Sigmoid colon (tissue), 6 donors: ENCODE measurements at regions not wholly inside any gene's neighbourhood (a gene's known extent, or its start where the extent isn't known, plus 50 kb on each side); places are given as distances from the start of the nearest gene placed in this dataset.

ENCODE experiments used
- DNase-seq: peaks from one replicate; pipeline ENCODE4 v3.0.0-alpha.2; 2019
- H3K27ac ChIP-seq, 4 donors: fragments of 200-600 bp; sonication (generic); one replicate each; pipeline ENCODE4 v1.5.1; 2016 to 2019; ENCODE audit warnings: mild to moderate bottlenecking in 1 of 4
- H3K27me3 ChIP-seq, 3 donors: fragments of 200-600 bp; sonication (generic); one replicate each; pipeline ENCODE4 v1.5.1; 2019; ENCODE audit warnings: mild to moderate bottlenecking in 1 of 3
- H3K36me3 ChIP-seq, 4 donors: fragments of 200-600 bp; sonication (generic); one replicate each; pipeline ENCODE4 v1.5.1; 2016 to 2019
- H3K4me1 ChIP-seq, 4 donors: fragments of 200-600 bp; sonication (generic); one replicate each; pipeline ENCODE4 v1.5.1; 2017 to 2019
- H3K4me3 ChIP-seq, 4 donors: fragments of 200-600 bp; sonication (generic); one replicate each; pipeline ENCODE4 v1.5.1; 2017 to 2019; ENCODE audit warnings: mild to moderate bottlenecking in 2 of 4, moderate library complexity in 1 of 4
- H3K9me3 ChIP-seq, 4 donors: fragments of 200-600 bp in 3 of 4; sonication (generic) in 3 of 4; one replicate each; pipeline versions ENCODE4 v1.5.1 to v1.6.1; 2013 to 2019
- CTCF ChIP-seq, 4 experiments: fragments of 450-650 bp in 3 of 4; fragments of 200-600 bp in 1 of 4; IDR thresholded peaks; one replicate each; pipeline ENCODE4 v1.5.1; 2016 to 2019; ENCODE audit warnings: antibody characterized with exemption in 4 of 4, mild to moderate bottlenecking in 3 of 4, moderate library complexity in 2 of 4
- EP300 ChIP-seq, 4 donors: sonication (generic); formaldehyde crosslinking; IDR thresholded peaks; one replicate each; pipeline ENCODE4 v1.6.1; 2017; ENCODE audit warnings: antibody characterized with exemption in 4 of 4
- POLR2A ChIP-seq, 2 donors: fragments of 450-650 bp; IDR thresholded peaks; one replicate each; pipeline ENCODE4 v1.6.1; 2016; ENCODE audit warnings: antibody characterized with exemption in 2 of 2, mild to moderate bottlenecking in 2 of 2, moderate library complexity in 2 of 2
- POLR2AphosphoS5 ChIP-seq, 4 donors: sonication (generic); formaldehyde crosslinking; IDR thresholded peaks; one replicate each; pipeline ENCODE4 v1.6.1; 2017; ENCODE audit warnings: antibody characterized with exemption in 4 of 4
- WGBS, 2 donors: extraction: QIAGEN DNeasy Blood & Tissue Kit; methylation state at CpG; one replicate each; pipeline ENCODE4 v1.1.7; 2013; 5-methylcytosine and 5-hydroxymethylcytosine counted together
- intact Hi-C: fragments of 100-400 bp; cut with DNase I; formaldehyde crosslinking; loops from one replicate; pipeline ENCODE4 v1.15.1; 2023
- donor health status: healthy with polysubstance abuse.
- donor health status: healthy.

GRCh38 chr17:79533116-79533515, 77.7 kb downstream of the RBFOX3 start:
- Histone ChIP-seq H3K36me3 (peaks cover 0 to 7% (median 0%) of the 10 kb centered on the region in 4 donors), H3K9me3 (no peaks in the 10 kb centered on the region), H3K4me1 (peaks cover 0 to 29% (median 7%) of the 10 kb centered on the region in 4 donors), H3K27ac (no peak overlapping the region), H3K4me3 (no peak overlapping the region), H3K27me3 (no peaks in the 10 kb centered on the region)
- TF ChIP-seq CTCF (IDR thresholded peaks at IDR 0.05) (no peak), POLR2AphosphoS5 (IDR thresholded peaks at IDR 0.05) (no peak), POLR2A (IDR thresholded peaks at IDR 0.05) (no peak), EP300 (IDR thresholded peaks at IDR 0.05) (no peak)
- 73 to 85% methylated on average over 12 of the region's 12 CpGs for WGBS, 2 donors
- intact Hi-C loops = no loop called here
- DNase-seq = no peak

- TF ChIP-seq POLR2A (IDR thresholded peaks at IDR 0.05) (no peak), CTCF (IDR thresholded peaks at IDR 0.05) (no peak), POLR2AphosphoS5 (IDR thresholded peaks at IDR 0.05) (no peak), EP300 (IDR thresholded peaks at IDR 0.05) (no peak)
- Histone ChIP-seq H3K4me1 (peaks cover 0 to 23% (median 4%) of the 10 kb centered on the region in 4 donors), H3K9me3 (no peaks in the 10 kb centered on the region), H3K27me3 (no peaks in the 10 kb centered on the region), H3K4me3 (no peak overlapping the region), H3K27ac (no peak overlapping the region), H3K36me3 (peaks cover 0 to 7% (median 0%) of the 10 kb centered on the region in 4 donors)
- 66 to 75% methylated on average over 10 of the region's 10 CpGs for WGBS, 2 donors
- intact Hi-C loops = no loop called here
- DNase-seq = no peak
Observed at GRCh38 chr17:79532107-79532790, 78.6 kb downstream of the RBFOX3 start.

GRCh38 chr17:79531191-79532095, 79.4 kb downstream of the RBFOX3 start:
- 83 to 86% methylated on average over 30 of the region's 30 CpGs for WGBS, 2 donors
- H3K4me3 ChIP-seq = no peak overlapping the region
- H3K27me3 ChIP-seq = no peaks in the 10 kb centered on the region
- H3K27ac ChIP-seq = no peak overlapping the region
- no peaks in the 10 kb centered on the region for H3K9me3 ChIP-seq
- intact Hi-C loops = no loop called here
- H3K36me3 ChIP-seq = peaks cover 0 to 7% (median 0%) of the 10 kb centered on the region in 4 donors
- H3K4me1 ChIP-seq = peaks cover 0 to 22% (median 3%) of the 10 kb centered on the region in 4 donors
- TF ChIP-seq POLR2A (IDR thresholded peaks at IDR 0.05) = no peak
- TF ChIP-seq CTCF (IDR thresholded peaks at IDR 0.05) = no peak
- TF ChIP-seq EP300 (IDR thresholded peaks at IDR 0.05) = no peak
- no peak for TF ChIP-seq POLR2AphosphoS5 (IDR thresholded peaks at IDR 0.05)
- no peak for DNase-seq

GRCh38 chr17:79530361-79531105, 80.3 kb downstream of the RBFOX3 start:
- WGBS, 2 donors = 84 to 87% methylated on average over 32 of the region's 32 CpGs
- Histone ChIP-seq H3K4me1 (peaks cover 0 to 23% (median 8%) of the 10 kb centered on the region in 4 donors), H3K36me3 (peaks cover 0 to 7% (median 0%) of the 10 kb centered on the region in 4 donors), H3K27ac (no peak overlapping the region), H3K4me3 (no peak overlapping the region), H3K27me3 (no peaks in the 10 kb centered on the region), H3K9me3 (no peaks in the 10 kb centered on the region)
- intact Hi-C loops = no loop called here
- DNase-seq = no peak
- TF ChIP-seq CTCF (IDR thresholded peaks at IDR 0.05) (no peak), POLR2AphosphoS5 (IDR thresholded peaks at IDR 0.05) (no peak), EP300 (IDR thresholded peaks at IDR 0.05) (no peak), POLR2A (IDR thresholded peaks at IDR 0.05) (no peak)
